ENCODE measurements at regions not wholly inside any gene's neighbourhood (a gene's known extent, or its start where the extent isn't known, plus 50 kb on each side); places are given as distances from the start of the nearest gene placed in this dataset.

DNA sequence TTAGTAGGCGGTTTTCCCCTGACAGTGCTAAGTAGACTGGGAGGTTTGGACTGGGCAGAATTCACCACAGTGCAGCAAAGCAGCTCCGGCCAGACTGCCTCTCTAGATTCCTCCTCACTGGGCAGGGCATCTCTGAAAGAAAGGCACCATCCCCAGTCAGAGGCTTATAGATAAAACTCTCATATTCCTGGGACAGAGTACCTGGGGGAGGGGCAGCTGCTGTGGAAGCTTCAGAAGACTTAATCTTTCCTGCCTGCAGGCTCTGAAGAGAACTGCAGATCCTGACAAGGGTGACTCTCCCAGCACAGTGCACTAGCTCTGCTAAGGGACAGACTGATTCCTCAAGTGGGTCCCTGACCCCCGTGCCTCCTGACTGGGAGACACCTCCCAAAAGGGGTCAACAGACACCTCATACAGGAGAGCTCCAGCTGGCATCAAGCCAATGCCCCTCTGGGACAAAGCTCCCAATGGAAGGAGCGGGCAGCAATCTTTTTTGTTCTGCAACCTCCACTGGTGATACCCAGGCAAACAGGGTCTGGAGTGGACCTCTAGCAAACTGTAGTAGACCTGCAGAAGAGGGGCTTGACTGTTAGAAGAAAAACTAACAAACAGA lies 266.8 kb upstream of the CRIM1 start:
- Histone ChIP-seq H3K36me3 (ENCODE audit: control insufficient read depth in 2 of 4, insufficient read depth in 4 of 4, low read length in 3 of 4) (peaks cover 0 to 6% (median 0%) of the 10 kb centered on the region in 4 experiments; a peak in 1 of 8 replicates), H2BK20ac (ENCODE audit: low read length) (no peak overlapping the region), H2BK5ac (ENCODE audit: low read depth, low read length) (no peak overlapping the region), H3K23ac (ENCODE audit: insufficient read length) (no peak overlapping the region), H4K91ac (replicated peaks; ENCODE audit: insufficient read length, low read length) (no peak overlapping the region), H4K8ac (ENCODE audit: extremely low read depth, insufficient read depth, low read length) (no peak overlapping the region), H3K9me3 (ENCODE audit: insufficient read depth in 2 of 2, low read depth in 1 of 2, low read length in 1 of 2) (peaks cover 0 to 11% of the 10 kb centered on the region in 2 experiments; a peak in 1 of 4 replicates), H2BK15ac (ENCODE audit: low read length) (no peak overlapping the region), H3K79me1 (ENCODE audit: low read depth, low read length) (no peaks in the 10 kb centered on the region), H2AK5ac (ENCODE audit: low read depth, low read length) (no peak overlapping the region), H3K79me2 (ENCODE audit: control insufficient read depth in 1 of 2, insufficient read depth in 2 of 2, low read length in 2 of 2) (no peaks in the 10 kb centered on the region), H2BK120ac (replicated peaks; ENCODE audit: low read depth, low read length) (no peak overlapping the region), H4K5ac (ENCODE audit: insufficient read length, low read depth, low read length) (no peak overlapping the region), H3K4me2 (ENCODE audit: insufficient read depth in 1 of 2, low read depth in 2 of 2, low read length in 2 of 2) (no peak overlapping the region), H3K27ac (ENCODE audit: low read depth, low read length) (no peak overlapping the region), H3K14ac (ENCODE audit: insufficient read length) (no peak overlapping the region), H2BK12ac (ENCODE audit: low read depth, low read length) (no peak overlapping the region), H3K27me3 (replicated peaks in 1 of 4; ENCODE audit: control insufficient read depth in 3 of 4, extremely low read depth in 1 of 4, insufficient read depth in 3 of 4, low read length in 3 of 4) (no peaks in the 10 kb centered on the region), H3K56ac (replicated peaks; ENCODE audit: insufficient read length, low read depth, low read length) (no peak overlapping the region), H4K20me1 (replicated peaks in 1 of 2; ENCODE audit: control insufficient read depth in 1 of 2, insufficient read depth in 2 of 2, low read length in 2 of 2) (no peaks in the 10 kb centered on the region), H3K4me3 (ENCODE audit: extremely low read depth in 1 of 4, insufficient read depth in 2 of 4, low read depth in 3 of 4, low read length in 4 of 4) (no peak overlapping the region), H3K18ac (ENCODE audit: extremely low read depth, low read length) (no peak overlapping the region), H3K4me1 (replicated peaks in 1 of 4; ENCODE audit: control insufficient read depth in 3 of 4, insufficient read depth in 4 of 4, low read length in 3 of 4) (no peaks in the 10 kb centered on the region), H2AFZ (ENCODE audit: low read length) (peak overlapping the region; percentile 40; the same call in 1 of the 2 replicates), H3K9ac (replicated peaks in 1 of 4; ENCODE audit: extremely low read depth in 1 of 4, low read depth in 3 of 4, low read length in 3 of 4) (no peak overlapping the region), H3K23me2 (ENCODE audit: low read depth, low read length) (no peaks in the 10 kb centered on the region), H3K4ac (replicated peaks; ENCODE audit: insufficient read length, low read depth, low read length) (no peak overlapping the region)
- ChIA-PET CTCF (ENCODE audit: partially characterized antibody) (interaction anchor here (0.7 to 1.1 kb wide), 3 partner anchors 9 to 459 kb away, joined by 3 to 4 read pairs (median 3); no protein-coding TSS in a partner anchor), POLR2A (ENCODE audit: partially characterized antibody) (no interaction called here)
- FAIRE-seq, result no peak
- WGBS, 2 experiments (ENCODE audit: extremely low coverage in 1 of 2, insufficient coverage in 1 of 2, insufficient read length in 1 of 2, insufficient replicate concordance in 2 of 2, low coverage in 1 of 2, low lambda C conversion rate in 2 of 2, missing lambda C conversion rate in 1 of 2), result 100% methylated on average over 4 of the region's 4 CpGs; no CpG with 5 or more reads in 1 of the 2 experiments
- DNase-seq (ENCODE audit: low read depth in 1 of 2, low spot score in 2 of 2), result no peak

Data from H1 (cell line).